ENCODE measurements at regions not wholly inside any gene's neighbourhood (a gene's known extent, or its start where the extent isn't known, plus 50 kb on each side); places are given as distances from the start of the nearest gene placed in this dataset.

- H3K4me1 Mint-ChIP-seq (ENCODE audit: low read depth, unreplicated experiment), result no peaks in the 10 kb centered on the region
- TF ChIP-seq, protein P1, sequence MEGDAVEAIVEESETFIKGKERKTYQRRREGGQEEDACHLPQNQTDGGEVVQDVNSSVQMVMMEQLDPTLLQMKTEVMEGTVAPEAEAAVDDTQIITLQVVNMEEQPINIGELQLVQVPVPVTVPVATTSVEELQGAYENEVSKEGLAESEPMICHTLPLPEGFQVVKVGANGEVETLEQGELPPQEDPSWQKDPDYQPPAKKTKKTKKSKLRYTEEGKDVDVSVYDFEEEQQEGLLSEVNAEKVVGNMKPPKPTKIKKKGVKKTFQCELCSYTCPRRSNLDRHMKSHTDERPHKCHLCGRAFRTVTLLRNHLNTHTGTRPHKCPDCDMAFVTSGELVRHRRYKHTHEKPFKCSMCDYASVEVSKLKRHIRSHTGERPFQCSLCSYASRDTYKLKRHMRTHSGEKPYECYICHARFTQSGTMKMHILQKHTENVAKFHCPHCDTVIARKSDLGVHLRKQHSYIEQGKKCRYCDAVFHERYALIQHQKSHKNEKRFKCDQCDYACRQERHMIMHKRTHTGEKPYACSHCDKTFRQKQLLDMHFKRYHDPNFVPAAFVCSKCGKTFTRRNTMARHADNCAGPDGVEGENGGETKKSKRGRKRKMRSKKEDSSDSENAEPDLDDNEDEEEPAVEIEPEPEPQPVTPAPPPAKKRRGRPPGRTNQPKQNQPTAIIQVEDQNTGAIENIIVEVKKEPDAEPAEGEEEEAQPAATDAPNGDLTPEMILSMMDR (IDR thresholded peaks at IDR 0.05; ENCODE audit: insufficient read depth in 1 of 2, low read depth in 1 of 2, low read length in 1 of 2, severe bottlenecking in 1 of 2, unreplicated experiment in 1 of 2), result no peak
- intact Hi-C loops (cut with micrococcal nuclease; ENCODE audit: unreplicated experiment), result no loop called here
- H3K27ac Mint-ChIP-seq (ENCODE audit: unreplicated experiment), result no peak overlapping the region
- POLR2A ChIA-PET, result no interaction called here
- H3K4me1 ChIP-seq, result no peaks in the 10 kb centered on the region
- H3K4me3 Mint-ChIP-seq (ENCODE audit: unreplicated experiment), result no peak overlapping the region
- peaks cover 8% of the 10 kb centered on the region for H3K9me3 ChIP-seq
- no peaks in the 10 kb centered on the region for H3K36me3 Mint-ChIP-seq (ENCODE audit: insufficient read depth, unreplicated experiment)
- BruUV-seq (replicated peaks), result no TSS peak
- H3K27me3 ChIP-seq (replicated peaks; ENCODE audit: control insufficient read depth, insufficient read depth, low read length), result no peaks in the 10 kb centered on the region
- no peak overlapping the region for H3K4me3 ChIP-seq (ENCODE audit: low read depth, low read length)
- H3K27me3 Mint-ChIP-seq (ENCODE audit: insufficient read depth, unreplicated experiment), result no peaks in the 10 kb centered on the region
- CTCF ChIA-PET, result no interaction called here
- no peak for DNase-seq
- H3K36me3 ChIP-seq (ENCODE audit: control insufficient read depth, insufficient read depth, low read length), result no peaks in the 10 kb centered on the region
- peaks cover 20% of the 10 kb centered on the region for H3K9me3 Mint-ChIP-seq (ENCODE audit: unreplicated experiment)
These were observed 636.2 kb downstream of the SLITRK6 start for GRCh38 chr13:85163063-85163462.

- intact Hi-C loops (cut with micrococcal nuclease; ENCODE audit: unreplicated experiment), result no loop called here
- H3K36me3 ChIP-seq (ENCODE audit: control insufficient read depth, insufficient read depth, low read length), result no peaks in the 10 kb centered on the region
- no peaks in the 10 kb centered on the region for H3K9me3 Mint-ChIP-seq (ENCODE audit: unreplicated experiment)
- POLR2A ChIA-PET, result no interaction called here
- H3K27ac Mint-ChIP-seq (ENCODE audit: unreplicated experiment), result no peak overlapping the region
- no peaks in the 10 kb centered on the region for H3K4me1 Mint-ChIP-seq (ENCODE audit: low read depth, unreplicated experiment)
- BruUV-seq (replicated peaks), result no TSS peak
- no peak overlapping the region for H3K4me3 ChIP-seq (ENCODE audit: low read depth, low read length)
- no peaks in the 10 kb centered on the region for H3K4me1 ChIP-seq
- no peak overlapping the region for H3K4me3 Mint-ChIP-seq (ENCODE audit: unreplicated experiment)
- no peaks in the 10 kb centered on the region for H3K27me3 ChIP-seq (replicated peaks; ENCODE audit: control insufficient read depth, insufficient read depth, low read length)
- TF ChIP-seq, protein P1 (IDR thresholded peaks at IDR 0.05; ENCODE audit: insufficient read depth in 1 of 2, low read depth in 1 of 2, low read length in 1 of 2, severe bottlenecking in 1 of 2, unreplicated experiment in 1 of 2), result no peak
- H3K27me3 Mint-ChIP-seq (ENCODE audit: insufficient read depth, unreplicated experiment), result no peaks in the 10 kb centered on the region
- CTCF ChIA-PET, result no interaction called here
- no peaks in the 10 kb centered on the region for H3K36me3 Mint-ChIP-seq (ENCODE audit: insufficient read depth, unreplicated experiment)
- H3K9me3 ChIP-seq, result no peaks in the 10 kb centered on the region
- DNase-seq, result no peak
These were observed 651.2 kb downstream of the SLITRK6 start for GRCh38 chr13:85148009-85148408.

DNA sequence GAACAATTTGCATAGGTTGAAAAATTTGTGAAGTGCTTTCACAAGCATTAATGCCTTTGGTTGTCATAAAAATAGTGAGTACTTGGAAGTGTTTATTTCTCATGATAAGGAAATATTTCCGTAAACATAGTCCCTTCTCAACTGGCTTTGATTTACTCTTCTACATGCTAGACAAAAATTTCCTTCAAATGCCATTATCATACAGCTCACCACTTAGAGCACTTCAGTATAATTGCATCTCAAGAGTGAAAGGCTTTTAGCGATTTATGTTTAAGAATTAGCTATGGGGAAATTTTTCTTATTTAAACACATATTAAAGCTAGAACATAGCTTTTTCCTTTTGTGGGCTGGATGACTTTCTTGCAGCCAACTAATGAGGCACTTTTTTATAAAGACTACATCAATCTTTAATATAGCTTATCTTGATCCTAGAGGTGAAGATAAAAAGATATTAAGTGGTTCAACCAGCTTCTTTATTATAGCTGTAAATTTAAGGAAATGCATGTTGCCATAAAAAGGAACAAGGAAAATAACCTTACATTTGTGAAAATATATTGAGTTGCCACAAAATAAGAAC lies 656.8 kb downstream of the SLITRK6 start:
- DNase-seq, result no peak
- TF ChIP-seq, protein P1 (IDR thresholded peaks at IDR 0.05; ENCODE audit: insufficient read depth in 1 of 2, low read depth in 1 of 2, low read length in 1 of 2, severe bottlenecking in 1 of 2, unreplicated experiment in 1 of 2), result no peak
- no peaks in the 10 kb centered on the region for H3K9me3 ChIP-seq
- no peak overlapping the region for H3K4me3 Mint-ChIP-seq (ENCODE audit: unreplicated experiment)
- H3K27me3 Mint-ChIP-seq (ENCODE audit: insufficient read depth, unreplicated experiment), result no peaks in the 10 kb centered on the region
- no peaks in the 10 kb centered on the region for H3K9me3 Mint-ChIP-seq (ENCODE audit: unreplicated experiment)
- H3K4me1 Mint-ChIP-seq (ENCODE audit: low read depth, unreplicated experiment), result peaks cover 14% of the 10 kb centered on the region
- H3K36me3 Mint-ChIP-seq (ENCODE audit: insufficient read depth, unreplicated experiment), result no peaks in the 10 kb centered on the region
- H3K36me3 ChIP-seq (ENCODE audit: control insufficient read depth, insufficient read depth, low read length), result no peaks in the 10 kb centered on the region
- H3K27ac Mint-ChIP-seq (ENCODE audit: unreplicated experiment), result no peak overlapping the region
- POLR2A ChIA-PET, result no interaction called here
- CTCF ChIA-PET, result no interaction called here
- BruUV-seq (replicated peaks), result no TSS peak
- no peaks in the 10 kb centered on the region for H3K4me1 ChIP-seq
- H3K4me3 ChIP-seq (ENCODE audit: low read depth, low read length), result no peak overlapping the region
- intact Hi-C loops (cut with micrococcal nuclease; ENCODE audit: unreplicated experiment), result no loop called here
- H3K27me3 ChIP-seq (replicated peaks; ENCODE audit: control insufficient read depth, insufficient read depth, low read length), result no peaks in the 10 kb centered on the region

Data from Caco-2 (cell line).